HepG2 (cell line): ENCODE measurements at regions not wholly inside any gene's neighbourhood (a gene's known extent, or its start where the extent isn't known, plus 50 kb on each side); places are given as distances from the start of the nearest gene placed in this dataset.

Experiments
- CENPT ChIP-seq: sonication (generic); formaldehyde crosslinking; IDR thresholded peaks from 2 replicates; pipeline ENCODE4 v1.8.0; 2022; ENCODE audit warnings: low read depth, mild to moderate bottlenecking, moderate library complexity, missing genetic modification reagents
- PAX8 ChIP-seq: sonication (generic); formaldehyde crosslinking; IDR thresholded peaks from 2 replicates; pipeline ENCODE4 v1.8.0; 2022; ENCODE audit warnings: mild to moderate bottlenecking, missing genetic modification reagents, borderline replicate concordance
- ZBTB7A ChIP-seq: sonication (generic); formaldehyde crosslinking; IDR thresholded peaks from 2 replicates; pipeline ENCODE4 v1.8.0; 2022; ENCODE audit warnings: mild to moderate bottlenecking, missing genetic modification reagents
- ZNF318 ChIP-seq: sonication (generic); formaldehyde crosslinking; IDR thresholded peaks from 2 replicates; pipeline ENCODE4 v1.4.0; 2020; ENCODE audit warnings: mild to moderate bottlenecking, missing genetic modification reagents
- ZNF570 ChIP-seq: sonication (generic); formaldehyde crosslinking; IDR thresholded peaks from 2 replicates; pipeline ENCODE4 v1.4.0; 2020; ENCODE audit warnings: mild to moderate bottlenecking, missing genetic modification reagents, borderline replicate concordance
- ZNF775 ChIP-seq: sonication (generic); formaldehyde crosslinking; IDR thresholded peaks from 2 replicates; pipeline ENCODE4 v1.4.0; 2020; ENCODE audit warnings: missing genetic modification reagents, mild to moderate bottlenecking, moderate library complexity, borderline replicate concordance
- ZNF781 ChIP-seq: sonication (generic); formaldehyde crosslinking; IDR thresholded peaks from 2 replicates; pipeline ENCODE4 v1.5.1; 2020; ENCODE audit warnings: borderline replicate concordance, mild to moderate bottlenecking, missing genetic modification reagents; ENCODE audit errors: not compliant biosample characterization

DNA sequence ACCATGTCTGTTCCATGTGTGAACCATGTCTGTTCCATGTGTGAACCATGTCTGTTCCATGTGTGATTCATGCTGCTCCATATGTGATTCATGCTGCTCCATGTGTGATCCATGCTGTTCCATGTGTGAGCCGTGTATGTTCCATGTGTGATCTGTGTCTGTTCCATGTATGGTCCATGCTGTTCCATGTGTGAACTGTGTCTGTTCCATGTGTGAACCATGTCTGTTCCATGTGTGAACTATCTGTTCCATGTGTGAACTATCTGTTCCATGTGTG, 74.7 kb upstream of the METTL9 start (continued):
- TF ChIP-seq ZNF775 (CRISPR knock-in tag) (0 out of 2 replicates have a peak, but pooled peaks have one; percentile 52), PAX8 (CRISPR knock-in tag) (0 out of 2 replicates have a peak, but pooled peaks have one; percentile 35), ZBTB7A (CRISPR knock-in tag) (0 out of 2 replicates have a peak, but pooled peaks have one; percentile 14), ZNF570 (CRISPR knock-in tag) (peak; percentile 36; the same call in 1 of the 2 replicates), CENPT (0 out of 2 replicates have a peak, but pooled peaks have one; percentile 83), ZNF318 (peak; percentile 79; the same call in 1 of the 2 replicates), ZNF781 (CRISPR knock-in tag) (peak; percentile 31)
